Loucy (cell line): ENCODE measurements at regions not wholly inside any gene's neighbourhood (a gene's known extent, or its start where the extent isn't known, plus 50 kb on each side); places are given as distances from the start of the nearest gene placed in this dataset.

Source experiments
- H2AFZ ChIP-seq: fragments of 200-600 bp; sonication (generic); 2 replicates; pipeline ENCODE4 v1.6.0; 2016; ENCODE audit warnings: antibody characterized with exemption, mild to moderate bottlenecking, low read length, moderate library complexity
- H3F3A ChIP-seq: fragments of 200-600 bp; 2 replicates; pipeline ENCODE4 v1.6.0; 2016; ENCODE audit warnings: antibody characterized with exemption, low read depth, mild to moderate bottlenecking
- H3K27me3 ChIP-seq: fragments of 200-600 bp; sonication (generic); 2 replicates; pipeline ENCODE4 v1.6.1; 2014; ENCODE audit warnings: low read length, mild to moderate bottlenecking; ENCODE audit not compliant: insufficient read depth, poor library complexity, severe bottlenecking
- H3K36me3 ChIP-seq: fragments of 200-600 bp; sonication (generic); 2 replicates; pipeline ENCODE4 v1.6.1; 2016; ENCODE audit warnings: low read length; ENCODE audit not compliant: insufficient read depth
- H3K4me1 ChIP-seq: fragments of 200-600 bp; sonication (generic); 2 replicates; pipeline ENCODE4 v1.5.1; 2014; ENCODE audit warnings: low read length, mild to moderate bottlenecking; ENCODE audit not compliant: insufficient read depth, poor library complexity, severe bottlenecking
- H3K4me2 ChIP-seq: fragments of 200-600 bp; sonication (generic); 2 replicates; pipeline ENCODE4 v1.6.0; 2014; ENCODE audit warnings: antibody characterized with exemption, low read length, low read depth, mild to moderate bottlenecking; ENCODE audit not compliant: poor library complexity, severe bottlenecking
- H3K4me3 ChIP-seq: fragments of 200-600 bp; sonication (generic); 2 replicates; pipeline ENCODE4 v1.5.1; 2014; ENCODE audit warnings: low read length, mild to moderate bottlenecking, mixed read lengths; ENCODE audit not compliant: poor library complexity, severe bottlenecking
- H3K79me2 ChIP-seq: fragments of 200-600 bp; sonication (generic); 2 replicates; pipeline ENCODE4 v1.6.1; 2014; ENCODE audit warnings: low read length; ENCODE audit not compliant: insufficient read depth
- H3K9ac ChIP-seq: fragments of 200-600 bp; sonication (generic); 2 replicates; pipeline ENCODE4 v1.6.0; 2014; ENCODE audit warnings: mild to moderate bottlenecking, low read depth, low read length, moderate library complexity; ENCODE audit not compliant: poor library complexity, severe bottlenecking
- H3K9me2 ChIP-seq: fragments of 200-600 bp; sonication (generic); replicated peaks from 2 replicates; pipeline ENCODE4 v1.6.1; 2016; ENCODE audit warnings: low read depth, low read length, mixed read lengths
- H3K9me3 ChIP-seq: fragments of 200-600 bp; sonication (generic); 2 replicates; pipeline ENCODE4 v1.6.1; 2014; ENCODE audit warnings: mild to moderate bottlenecking, antibody characterized with exemption, low read length, low read depth; ENCODE audit not compliant: insufficient read depth
- H4K20me1 ChIP-seq: fragments of 200-600 bp; sonication (generic); 2 replicates; pipeline ENCODE4 v1.6.0; 2014; ENCODE audit warnings: antibody characterized with exemption, low read length, mild to moderate bottlenecking; ENCODE audit not compliant: insufficient read depth, poor library complexity, severe bottlenecking
- CTCF ChIP-seq: fragments of 200-600 bp; sonication (generic); conservative IDR thresholded peaks from 2 replicates; pipeline ENCODE4 v1.5.1; 2014; ENCODE audit warnings: mild to moderate bottlenecking, antibody characterized with exemption, low read length
- EZH2phosphoT487 ChIP-seq: fragments of 200-600 bp; IDR thresholded peaks from 2 replicates; pipeline ENCODE4 v1.6.1; 2018; ENCODE audit warnings: antibody characterized with exemption, mild to moderate bottlenecking, moderate library complexity, borderline replicate concordance

- Histone ChIP-seq H3K9me2 (no peaks in the 10 kb centered on the region), H3K9ac (no peak overlapping the region), H3K4me2 (no peak overlapping the region), H3F3A (no peaks in the 10 kb centered on the region), H3K79me2 (no peaks in the 10 kb centered on the region), H3K4me3 (no peak overlapping the region), H3K4me1 (no peaks in the 10 kb centered on the region), H3K27me3 (no peaks in the 10 kb centered on the region), H3K9me3 (no peaks in the 10 kb centered on the region), H2AFZ (no peak overlapping the region), H3K36me3 (no peaks in the 10 kb centered on the region), H4K20me1 (no peaks in the 10 kb centered on the region)
- no peak for TF ChIP-seq CTCF
- no peak for TF ChIP-seq EZH2phosphoT487
Measured at GRCh38 chr4:45102716-45103115, 376.4 kb upstream of the GNPDA2 start.

DNA sequence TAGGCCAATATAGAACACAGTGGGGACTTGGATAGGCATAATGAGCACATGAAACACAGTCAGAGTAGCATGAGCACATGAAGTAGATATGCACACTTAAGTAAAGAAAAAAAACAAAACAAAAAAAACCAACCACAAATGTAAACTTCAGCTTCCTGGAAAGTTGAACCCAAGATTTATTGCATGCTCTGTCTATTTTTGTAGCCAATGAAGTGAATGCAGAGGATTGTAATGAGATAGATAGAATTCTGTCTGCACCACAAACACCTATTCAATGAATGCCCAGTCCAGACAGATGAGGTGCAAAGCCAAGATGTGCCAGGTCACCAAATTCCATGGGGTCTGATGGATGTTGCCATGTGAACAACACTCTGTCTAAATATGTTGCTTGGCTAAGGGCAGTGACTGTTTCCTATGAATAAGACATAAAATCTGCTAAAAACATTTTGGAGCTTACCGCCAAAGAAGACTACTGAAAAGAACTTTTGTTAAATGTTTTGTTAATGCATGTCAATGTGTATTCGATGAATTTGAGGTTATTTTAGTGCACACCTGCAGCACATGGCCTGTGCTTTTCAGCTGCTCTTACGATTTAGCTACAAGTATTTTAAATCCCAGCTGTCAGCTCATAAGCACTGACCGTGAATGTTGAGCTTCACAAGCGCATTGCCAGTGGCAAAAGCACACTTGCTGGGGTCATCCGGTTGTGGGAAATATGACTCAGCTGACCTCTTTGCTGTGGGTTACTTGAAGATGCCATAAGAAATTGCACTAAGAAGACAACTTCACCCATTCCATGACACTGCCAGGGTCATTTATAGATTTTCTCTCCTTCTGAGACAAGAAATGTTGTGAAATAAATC, 374.8 kb upstream of the GNPDA2 start:
- H3K4me2 ChIP-seq, result no peak overlapping the region
- TF ChIP-seq EZH2phosphoT487, result no peak
- TF ChIP-seq CTCF, result no peak
- H3K4me3 ChIP-seq, result no peak overlapping the region
- H3K4me1 ChIP-seq, result no peaks in the 10 kb centered on the region
- no peaks in the 10 kb centered on the region for H3K9me3 ChIP-seq
- no peaks in the 10 kb centered on the region for H3K36me3 ChIP-seq
- H3F3A ChIP-seq, result no peaks in the 10 kb centered on the region
- no peaks in the 10 kb centered on the region for H4K20me1 ChIP-seq
- H3K9me2 ChIP-seq, result no peaks in the 10 kb centered on the region
- H3K9ac ChIP-seq, result no peak overlapping the region
- no peaks in the 10 kb centered on the region for H3K79me2 ChIP-seq
- no peaks in the 10 kb centered on the region for H3K27me3 ChIP-seq
- H2AFZ ChIP-seq, result no peak overlapping the region

- no peak overlapping the region for H3K9ac ChIP-seq
- H3K4me2 ChIP-seq, result no peak overlapping the region
- no peaks in the 10 kb centered on the region for H3K9me2 ChIP-seq
- H4K20me1 ChIP-seq, result no peaks in the 10 kb centered on the region
- H3K4me1 ChIP-seq, result no peaks in the 10 kb centered on the region
- H3K36me3 ChIP-seq, result no peaks in the 10 kb centered on the region
- H2AFZ ChIP-seq, result no peak overlapping the region
- TF ChIP-seq CTCF (no peak), EZH2phosphoT487 (no peak)
- no peaks in the 10 kb centered on the region for H3K27me3 ChIP-seq
- H3K79me2 ChIP-seq, result no peaks in the 10 kb centered on the region
- no peak overlapping the region for H3K4me3 ChIP-seq
- no peaks in the 10 kb centered on the region for H3K9me3 ChIP-seq
- H3F3A ChIP-seq, result no peaks in the 10 kb centered on the region
Measured at GRCh38 chr4:45099471-45099870, 373.1 kb upstream of the GNPDA2 start.
